Choroid plexus epithelial cell (primary cell): ENCODE measurements at regions not wholly inside any gene's neighbourhood (a gene's known extent, or its start where the extent isn't known, plus 50 kb on each side); places are given as distances from the start of the nearest gene placed in this dataset.

Experiments
- DNase-seq: peaks from one replicate; pipeline ENCODE4 v3.0.0-alpha.2; 2010; ENCODE audit warnings: low read depth
- H3K4me3 ChIP-seq: 2 replicates; pipeline ENCODE4 v1.5.1; 2011; ENCODE audit warnings: low read depth, mild to moderate bottlenecking, control low read depth, low read length, moderate library complexity
- CTCF ChIP-seq: conservative IDR thresholded peaks from 2 replicates; pipeline ENCODE4 v1.5.1; 2011; ENCODE audit warnings: low read depth, mild to moderate bottlenecking, control low read depth, inconsistent platforms, low read length, moderate library complexity

GRCh38 chr4:71148545-71148944 lies 155.1 kb downstream of the DCK start:
- TF ChIP-seq CTCF, result no peak
- no peak overlapping the region for H3K4me3 ChIP-seq

GRCh38 chr4:71151054-71151453 lies 157.6 kb downstream of the DCK start:
- no peak for TF ChIP-seq CTCF
- H3K4me3 ChIP-seq, result no peak overlapping the region
- DNase-seq, result no peak

More at GRCh38 chr4:71148545-71148944, 155.1 kb downstream of the DCK start:
- no peak for DNase-seq

GRCh38 chr4:71156616-71157015 lies 163.2 kb downstream of the DCK start:
- TF ChIP-seq CTCF, result no peak
- no peak for DNase-seq
- no peak overlapping the region for H3K4me3 ChIP-seq

GRCh38 chr4:71162386-71162785 lies 168.9 kb downstream of the DCK start:
- TF ChIP-seq CTCF, result no peak
- DNase-seq, result no peak
- no peak overlapping the region for H3K4me3 ChIP-seq

- DNase-seq, result no peak
- no peak for TF ChIP-seq CTCF
- no peak overlapping the region for H3K4me3 ChIP-seq
Observed at GRCh38 chr4:71163317-71163716, 169.9 kb downstream of the DCK start.

- no peak overlapping the region for H3K4me3 ChIP-seq
- no peak for TF ChIP-seq CTCF
- DNase-seq, result no peak
Observed at GRCh38 chr4:71167083-71167482, 171.7 kb upstream of the SLC4A4 start.

- no peak overlapping the region for H3K4me3 ChIP-seq
- TF ChIP-seq CTCF, result no peak
- no peak for DNase-seq
Observed at GRCh38 chr4:71171592-71171991, 167.2 kb upstream of the SLC4A4 start.
